ENCODE measurements at regions not wholly inside any gene's neighbourhood (a gene's known extent, or its start where the extent isn't known, plus 50 kb on each side); places are given as distances from the start of the nearest gene placed in this dataset.

DNA sequence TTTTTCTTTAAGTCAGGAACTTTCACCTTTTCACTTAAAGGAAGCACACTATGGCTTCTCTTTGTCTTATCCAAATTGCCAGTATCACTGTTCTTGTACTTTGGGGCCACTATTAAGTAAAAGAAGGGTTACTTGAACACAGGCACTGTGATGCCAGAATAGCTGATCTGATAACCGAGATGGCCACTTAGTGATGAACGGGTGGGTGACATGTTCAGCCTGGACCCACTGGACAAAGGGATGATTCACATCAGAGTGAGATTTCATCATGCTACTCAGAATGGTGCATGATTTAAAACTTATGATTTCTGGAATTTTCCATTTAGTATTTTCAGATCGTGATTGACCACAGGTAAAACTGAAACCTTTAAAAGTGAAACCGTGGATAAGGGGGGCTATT, 252.6 kb downstream of the KLF13 start:
- H3K4me1 ChIP-seq (ENCODE audit: control insufficient read depth, insufficient read depth, low read length), result no peaks in the 10 kb centered on the region
- H3K36me3 ChIP-seq (ENCODE audit: control insufficient read depth, insufficient read depth, low read length), result no peaks in the 10 kb centered on the region
- no peaks in the 10 kb centered on the region for H3K27me3 ChIP-seq (ENCODE audit: control insufficient read depth, insufficient read depth, low read length)
- H3K4me3 ChIP-seq (ENCODE audit: low read depth, low read length), result no peak overlapping the region
- no peak overlapping the region for H3K9ac ChIP-seq (ENCODE audit: low read depth, low read length)
- no peaks in the 10 kb centered on the region for H3K9me3 ChIP-seq (ENCODE audit: control insufficient read depth, insufficient read depth, low read length)

DNA sequence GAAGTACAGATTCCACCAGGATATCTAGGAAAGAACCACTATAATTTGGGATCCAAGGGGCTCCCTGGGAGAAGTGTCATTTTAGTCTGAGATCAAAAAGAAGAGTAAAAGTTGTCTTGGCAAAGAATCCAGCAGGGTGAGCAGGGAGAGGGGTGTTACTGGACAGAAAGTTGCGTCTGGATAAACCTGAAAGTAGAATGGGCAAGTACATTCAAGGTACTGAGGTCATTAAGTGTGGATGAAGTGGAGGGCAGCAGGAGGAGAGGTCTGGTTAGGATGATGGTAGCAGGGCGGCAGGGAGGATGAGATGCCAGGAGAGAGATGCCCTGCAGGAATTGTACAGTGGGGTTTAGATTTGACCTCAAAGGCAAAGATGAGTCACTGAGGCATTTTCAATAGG, 253.3 kb downstream of the KLF13 start:
- Histone ChIP-seq H3K9me3 (ENCODE audit: control insufficient read depth, insufficient read depth, low read length) (no peaks in the 10 kb centered on the region), H3K4me3 (ENCODE audit: low read depth, low read length) (no peak overlapping the region), H3K36me3 (ENCODE audit: control insufficient read depth, insufficient read depth, low read length) (no peaks in the 10 kb centered on the region), H3K27me3 (ENCODE audit: control insufficient read depth, insufficient read depth, low read length) (no peaks in the 10 kb centered on the region), H3K4me1 (ENCODE audit: control insufficient read depth, insufficient read depth, low read length) (no peaks in the 10 kb centered on the region), H3K9ac (ENCODE audit: low read depth, low read length) (no peak overlapping the region)

- Histone ChIP-seq H3K27me3 (ENCODE audit: control insufficient read depth, insufficient read depth, low read length) (no peaks in the 10 kb centered on the region), H3K4me3 (ENCODE audit: low read depth, low read length) (no peak overlapping the region), H3K9ac (ENCODE audit: low read depth, low read length) (no peak overlapping the region), H3K4me1 (ENCODE audit: control insufficient read depth, insufficient read depth, low read length) (no peaks in the 10 kb centered on the region), H3K36me3 (ENCODE audit: control insufficient read depth, insufficient read depth, low read length) (no peaks in the 10 kb centered on the region), H3K9me3 (ENCODE audit: control insufficient read depth, insufficient read depth, low read length) (no peaks in the 10 kb centered on the region)
Observed at GRCh38 chr15:31584195-31584594, 257.6 kb downstream of the KLF13 start.

- Histone ChIP-seq H3K4me1 (ENCODE audit: control insufficient read depth, insufficient read depth, low read length) (no peaks in the 10 kb centered on the region), H3K36me3 (ENCODE audit: control insufficient read depth, insufficient read depth, low read length) (no peaks in the 10 kb centered on the region), H3K4me3 (ENCODE audit: low read depth, low read length) (no peak overlapping the region), H3K27me3 (ENCODE audit: control insufficient read depth, insufficient read depth, low read length) (no peaks in the 10 kb centered on the region), H3K9ac (ENCODE audit: low read depth, low read length) (no peak overlapping the region), H3K9me3 (ENCODE audit: control insufficient read depth, insufficient read depth, low read length) (no peaks in the 10 kb centered on the region)
Observed at GRCh38 chr15:31585240-31585639, 258.6 kb downstream of the KLF13 start.

DNA sequence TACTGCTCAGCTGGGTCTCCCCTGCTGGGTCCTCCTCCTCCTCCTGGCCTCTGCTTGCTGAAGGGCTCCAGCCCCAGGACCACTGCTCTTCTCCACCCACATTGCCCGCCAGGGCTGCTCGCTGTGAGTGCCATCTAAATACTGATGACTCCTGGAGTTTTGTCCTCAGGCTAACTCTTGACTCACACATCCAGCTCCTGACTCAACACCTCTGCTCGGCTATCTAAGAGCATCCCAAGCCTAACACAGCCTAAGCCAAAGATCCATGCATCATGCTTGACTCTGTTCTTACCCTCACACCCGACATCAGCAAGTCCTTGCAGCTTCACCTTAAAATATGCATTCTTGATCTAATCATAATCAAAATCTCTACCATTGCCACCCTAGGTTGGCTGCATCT, 260.2 kb downstream of the KLF13 start:
- H3K4me1 ChIP-seq (ENCODE audit: control insufficient read depth, insufficient read depth, low read length), result no peaks in the 10 kb centered on the region
- H3K27me3 ChIP-seq (ENCODE audit: control insufficient read depth, insufficient read depth, low read length), result no peaks in the 10 kb centered on the region
- no peaks in the 10 kb centered on the region for H3K36me3 ChIP-seq (ENCODE audit: control insufficient read depth, insufficient read depth, low read length)
- no peaks in the 10 kb centered on the region for H3K9me3 ChIP-seq (ENCODE audit: control insufficient read depth, insufficient read depth, low read length)
- H3K9ac ChIP-seq (ENCODE audit: low read depth, low read length), result no peak overlapping the region
- no peak overlapping the region for H3K4me3 ChIP-seq (ENCODE audit: low read depth, low read length)

- Histone ChIP-seq H3K9me3 (ENCODE audit: control insufficient read depth, insufficient read depth, low read length) (no peaks in the 10 kb centered on the region), H3K36me3 (ENCODE audit: control insufficient read depth, insufficient read depth, low read length) (no peaks in the 10 kb centered on the region), H3K27me3 (ENCODE audit: control insufficient read depth, insufficient read depth, low read length) (no peaks in the 10 kb centered on the region), H3K4me3 (ENCODE audit: low read depth, low read length) (no peak overlapping the region), H3K9ac (ENCODE audit: low read depth, low read length) (no peak overlapping the region), H3K4me1 (ENCODE audit: control insufficient read depth, insufficient read depth, low read length) (no peaks in the 10 kb centered on the region)
Observed at GRCh38 chr15:31587583-31587982, 260.9 kb downstream of the KLF13 start.

- H3K4me3 ChIP-seq (ENCODE audit: low read depth, low read length), result no peak overlapping the region
- no peaks in the 10 kb centered on the region for H3K9me3 ChIP-seq (ENCODE audit: control insufficient read depth, insufficient read depth, low read length)
- no peak overlapping the region for H3K9ac ChIP-seq (ENCODE audit: low read depth, low read length)
- no peaks in the 10 kb centered on the region for H3K27me3 ChIP-seq (ENCODE audit: control insufficient read depth, insufficient read depth, low read length)
- H3K4me1 ChIP-seq (ENCODE audit: control insufficient read depth, insufficient read depth, low read length), result no peaks in the 10 kb centered on the region
- H3K36me3 ChIP-seq (ENCODE audit: control insufficient read depth, insufficient read depth, low read length), result no peaks in the 10 kb centered on the region
Observed at GRCh38 chr15:31590609-31591008, 264.0 kb downstream of the KLF13 start.

GRCh38 chr15:31591908-31592307, 265.3 kb downstream of the KLF13 start:
- H3K36me3 ChIP-seq (ENCODE audit: control insufficient read depth, insufficient read depth, low read length), result no peaks in the 10 kb centered on the region

GRCh38 chr15:31597466-31597865, 270.8 kb downstream of the KLF13 start:
- no peaks in the 10 kb centered on the region for H3K36me3 ChIP-seq (ENCODE audit: control insufficient read depth, insufficient read depth, low read length)
- no peaks in the 10 kb centered on the region for H3K27me3 ChIP-seq (ENCODE audit: control insufficient read depth, insufficient read depth, low read length)
- H3K9ac ChIP-seq (ENCODE audit: low read depth, low read length), result no peak overlapping the region
- peaks cover 8% of the 10 kb centered on the region for H3K4me1 ChIP-seq (ENCODE audit: control insufficient read depth, insufficient read depth, low read length)
- H3K4me3 ChIP-seq (ENCODE audit: low read depth, low read length), result no peak overlapping the region
- H3K9me3 ChIP-seq (ENCODE audit: control insufficient read depth, insufficient read depth, low read length), result no peaks in the 10 kb centered on the region

More at GRCh38 chr15:31591908-31592307, 265.3 kb downstream of the KLF13 start:
- H3K9me3 ChIP-seq (ENCODE audit: control insufficient read depth, insufficient read depth, low read length), result no peaks in the 10 kb centered on the region
- no peak overlapping the region for H3K4me3 ChIP-seq (ENCODE audit: low read depth, low read length)
- no peaks in the 10 kb centered on the region for H3K4me1 ChIP-seq (ENCODE audit: control insufficient read depth, insufficient read depth, low read length)
- no peaks in the 10 kb centered on the region for H3K27me3 ChIP-seq (ENCODE audit: control insufficient read depth, insufficient read depth, low read length)
- no peak overlapping the region for H3K9ac ChIP-seq (ENCODE audit: low read depth, low read length)

DNA sequence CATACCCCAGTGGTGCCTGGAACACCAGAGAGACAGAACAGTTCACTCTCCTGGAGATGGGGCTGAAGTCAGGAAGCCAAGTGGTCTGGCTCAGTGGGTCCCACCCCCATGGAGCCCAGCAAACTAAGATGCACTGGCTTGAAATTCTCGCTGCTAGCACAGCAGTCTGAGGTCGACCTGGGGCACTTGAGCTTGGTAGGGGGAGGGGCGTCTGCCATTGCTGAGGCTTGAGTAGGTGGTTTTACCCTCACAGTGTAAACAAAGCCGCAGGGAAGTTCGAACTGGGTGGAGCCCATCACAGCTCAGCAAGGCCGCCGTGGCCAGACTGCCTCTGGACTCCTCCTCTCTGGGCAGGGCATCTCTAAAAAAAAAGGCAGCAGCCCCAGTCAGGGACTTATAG, 272.0 kb downstream of the KLF13 start:
- Histone ChIP-seq H3K9ac (ENCODE audit: low read depth, low read length) (no peak overlapping the region), H3K4me3 (ENCODE audit: low read depth, low read length) (no peak overlapping the region), H3K27me3 (ENCODE audit: control insufficient read depth, insufficient read depth, low read length) (no peaks in the 10 kb centered on the region), H3K4me1 (ENCODE audit: control insufficient read depth, insufficient read depth, low read length) (peaks cover 8% of the 10 kb centered on the region), H3K36me3 (ENCODE audit: control insufficient read depth, insufficient read depth, low read length) (no peaks in the 10 kb centered on the region), H3K9me3 (ENCODE audit: control insufficient read depth, insufficient read depth, low read length) (no peaks in the 10 kb centered on the region)

- H3K4me3 ChIP-seq (ENCODE audit: low read depth, low read length), result no peak overlapping the region
- no peaks in the 10 kb centered on the region for H3K9me3 ChIP-seq (ENCODE audit: control insufficient read depth, insufficient read depth, low read length)
- no peaks in the 10 kb centered on the region for H3K4me1 ChIP-seq (ENCODE audit: control insufficient read depth, insufficient read depth, low read length)
- H3K9ac ChIP-seq (ENCODE audit: low read depth, low read length), result no peak overlapping the region
- no peaks in the 10 kb centered on the region for H3K27me3 ChIP-seq (ENCODE audit: control insufficient read depth, insufficient read depth, low read length)
- no peaks in the 10 kb centered on the region for H3K36me3 ChIP-seq (ENCODE audit: control insufficient read depth, insufficient read depth, low read length)
Observed at GRCh38 chr15:31605467-31605931, 278.9 kb downstream of the KLF13 start.

DNA sequence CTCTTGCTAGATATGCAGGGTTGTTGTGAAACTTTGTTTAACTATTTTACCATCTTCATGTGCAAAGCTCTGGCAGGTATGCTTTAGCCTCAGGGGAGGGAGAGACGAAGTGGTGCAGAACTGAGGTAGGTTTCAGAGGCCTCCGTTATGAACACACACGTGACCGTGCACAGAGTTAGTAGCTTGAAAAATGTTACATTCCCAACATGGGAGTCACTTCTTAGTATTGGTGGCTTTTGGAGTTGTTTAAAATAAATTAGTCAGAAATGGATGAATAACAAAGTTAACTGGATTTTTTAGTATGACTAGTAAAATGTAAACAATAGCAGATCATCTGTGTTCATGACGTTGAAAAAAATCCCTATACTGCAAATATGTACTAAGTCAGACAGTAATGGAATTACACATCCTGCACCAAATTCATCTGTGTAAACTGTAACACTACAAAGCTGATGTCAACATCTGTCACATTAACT, 279.6 kb downstream of the KLF13 start:
- Histone ChIP-seq H3K4me3 (ENCODE audit: low read depth, low read length) (no peak overlapping the region), H3K4me1 (ENCODE audit: control insufficient read depth, insufficient read depth, low read length) (no peaks in the 10 kb centered on the region), H3K9me3 (ENCODE audit: control insufficient read depth, insufficient read depth, low read length) (no peaks in the 10 kb centered on the region), H3K27me3 (ENCODE audit: control insufficient read depth, insufficient read depth, low read length) (no peaks in the 10 kb centered on the region), H3K9ac (ENCODE audit: low read depth, low read length) (no peak overlapping the region), H3K36me3 (ENCODE audit: control insufficient read depth, insufficient read depth, low read length) (no peaks in the 10 kb centered on the region)

Measured in iPS-15b (cell line).